ENCODE measurements at regions not wholly inside any gene's neighbourhood (a gene's known extent, or its start where the extent isn't known, plus 50 kb on each side); places are given as distances from the start of the nearest gene placed in this dataset.
"Not testable (repeated sequence)": the region's sequence is repeated elsewhere in the genome, so short reads cannot be mapped to it uniquely, and the experiment has no call there.

GRCh38 chr3:61444782-61445181, 116.6 kb upstream of the PTPRG start:
- DNase-seq (ENCODE audit: low read depth) = no peak

- DNase-seq (ENCODE audit: low read depth) = no peak
Measured at GRCh38 chr3:61445924-61446323, 115.4 kb upstream of the PTPRG start.

DNA sequence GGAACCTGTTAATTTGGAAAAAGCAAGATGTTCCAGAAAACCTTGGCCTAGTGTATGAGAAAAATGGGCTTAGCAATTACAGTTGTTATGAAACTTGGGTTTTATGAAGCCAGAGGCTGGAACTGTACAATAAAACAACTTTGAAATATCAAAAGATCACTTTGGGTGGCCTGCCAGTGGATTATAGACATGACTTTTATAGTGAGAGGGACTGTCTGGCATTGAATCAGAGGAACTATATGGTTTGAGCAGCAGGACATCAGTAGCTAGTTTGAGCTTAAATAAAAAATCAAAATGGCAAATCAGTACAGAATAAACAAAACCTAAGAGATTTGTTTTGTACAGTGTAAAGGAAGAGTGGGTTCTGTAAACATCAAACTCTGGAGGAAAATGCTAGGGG, 115.0 kb upstream of the PTPRG start:
- DNase-seq (ENCODE audit: low read depth) = no peak

GRCh38 chr3:61448378-61448777, 113.0 kb upstream of the PTPRG start:
- peak; percentile 38 for DNase-seq (ENCODE audit: low read depth)

- DNase-seq (ENCODE audit: low read depth) = no peak
Measured at GRCh38 chr3:61449327-61450040, 111.9 kb upstream of the PTPRG start.

DNA sequence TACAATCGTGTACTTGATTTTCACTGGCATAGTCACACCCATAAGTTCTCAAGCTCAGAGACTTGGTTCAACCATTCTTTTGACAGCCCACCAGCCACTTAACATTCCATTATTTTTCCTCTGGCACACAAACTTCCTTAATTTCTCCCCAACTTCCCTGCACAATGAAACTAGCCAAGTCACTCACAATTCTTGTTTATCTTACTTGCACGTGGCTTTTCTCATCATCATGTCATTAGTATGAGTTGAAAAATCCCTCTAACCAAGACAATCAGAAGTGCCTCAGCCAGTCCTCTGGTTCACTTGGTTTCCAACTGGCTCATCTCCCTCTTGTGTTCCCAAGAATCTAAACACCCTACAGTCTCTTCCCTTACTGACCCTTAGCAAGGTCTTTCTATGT, 110.5 kb upstream of the PTPRG start:
- DNase-seq (ENCODE audit: low read depth) = no peak

DNA sequence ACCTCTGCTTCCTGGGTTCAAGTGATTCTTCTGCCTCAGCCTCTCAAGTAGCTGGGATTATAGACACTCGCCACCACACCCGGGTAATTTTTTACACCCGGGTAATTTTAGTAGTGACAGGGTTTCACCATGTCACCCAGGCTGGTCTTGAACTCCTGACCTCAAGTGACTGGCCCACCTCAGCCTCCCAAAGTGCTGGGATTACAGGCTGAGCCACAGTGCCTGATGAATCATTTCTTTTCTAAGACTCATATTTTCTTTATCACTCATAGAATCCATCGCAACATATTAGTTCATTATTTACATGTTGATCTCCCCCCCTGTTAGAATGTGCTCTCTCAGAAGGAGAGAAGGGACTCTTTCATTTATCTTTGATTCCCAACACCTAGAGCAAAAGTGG, 109.5 kb upstream of the PTPRG start:
- DNase-seq (ENCODE audit: low read depth) = no peak

DNA sequence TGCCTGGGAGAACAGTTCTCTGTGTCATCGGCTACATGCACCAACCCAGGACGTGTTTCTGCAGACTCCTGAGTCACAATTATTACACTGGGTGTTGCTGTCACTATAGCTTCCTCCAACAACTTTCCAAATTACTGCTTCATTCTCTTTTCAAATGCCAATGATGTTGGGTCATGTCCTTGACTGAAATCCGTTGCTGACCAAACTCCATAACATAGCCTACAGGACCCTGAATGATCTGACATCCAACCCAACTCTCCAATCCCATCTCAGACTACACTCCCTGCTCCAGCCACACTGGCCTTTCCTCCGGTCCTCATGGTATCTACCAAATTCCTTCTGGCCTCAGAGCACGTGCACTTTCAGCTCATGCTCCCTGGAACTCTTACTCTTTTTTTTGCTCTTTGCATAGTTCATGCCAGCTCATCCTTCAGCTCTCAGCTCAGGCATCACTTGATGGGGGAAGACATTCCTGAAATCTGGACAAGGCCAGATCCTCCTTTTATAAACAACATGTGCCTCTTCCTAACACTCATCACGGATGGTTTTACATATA, 108.8 kb upstream of the PTPRG start:
- DNase-seq (ENCODE audit: low read depth) = no peak

GRCh38 chr3:61454006-61454585, 107.3 kb upstream of the PTPRG start:
- no peak for DNase-seq (ENCODE audit: low read depth)

DNA sequence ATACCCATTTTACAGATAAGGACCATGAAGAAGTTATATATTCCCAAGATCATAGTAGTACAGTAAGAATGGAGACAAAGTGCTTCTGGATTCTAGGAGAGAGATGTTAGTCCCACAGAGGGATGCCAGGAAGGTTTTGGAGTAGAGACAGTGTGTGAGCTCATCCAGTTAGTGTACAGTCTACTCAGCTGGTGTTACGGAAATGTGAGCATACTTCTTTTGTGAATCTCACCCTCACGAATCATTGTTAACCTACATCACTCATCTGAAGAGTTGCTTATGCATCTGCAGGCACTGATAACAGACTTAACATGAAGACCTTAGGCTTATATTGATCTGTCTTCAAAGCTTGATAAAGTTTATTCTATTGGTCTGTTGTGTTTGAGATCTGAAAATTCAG, 106.6 kb upstream of the PTPRG start:
- DNase-seq (ENCODE audit: low read depth) = no peak

GRCh38 chr3:61460636-61461035, 100.7 kb upstream of the PTPRG start:
- DNase-seq (ENCODE audit: low read depth) = no peak

DNA sequence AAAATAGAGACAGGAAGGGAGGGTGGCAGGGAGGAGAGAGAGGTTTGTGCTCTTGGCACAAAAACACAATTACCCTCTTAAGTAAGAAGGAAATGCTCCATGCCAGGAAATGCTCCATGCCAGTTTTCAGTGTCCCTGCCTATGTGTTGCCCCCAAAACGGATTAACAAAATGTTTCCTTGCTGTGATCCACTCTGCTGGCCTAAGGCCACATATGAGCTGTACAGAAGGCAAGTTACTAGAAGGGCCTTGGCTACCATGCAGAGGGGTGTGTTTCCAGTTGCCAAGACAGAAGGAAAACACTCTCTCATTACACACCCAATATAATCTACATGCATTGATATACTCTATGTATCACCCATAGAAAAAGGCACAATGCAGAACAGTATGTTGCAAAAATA, 98.2 kb upstream of the PTPRG start:
- no peak for DNase-seq (ENCODE audit: low read depth)

DNA sequence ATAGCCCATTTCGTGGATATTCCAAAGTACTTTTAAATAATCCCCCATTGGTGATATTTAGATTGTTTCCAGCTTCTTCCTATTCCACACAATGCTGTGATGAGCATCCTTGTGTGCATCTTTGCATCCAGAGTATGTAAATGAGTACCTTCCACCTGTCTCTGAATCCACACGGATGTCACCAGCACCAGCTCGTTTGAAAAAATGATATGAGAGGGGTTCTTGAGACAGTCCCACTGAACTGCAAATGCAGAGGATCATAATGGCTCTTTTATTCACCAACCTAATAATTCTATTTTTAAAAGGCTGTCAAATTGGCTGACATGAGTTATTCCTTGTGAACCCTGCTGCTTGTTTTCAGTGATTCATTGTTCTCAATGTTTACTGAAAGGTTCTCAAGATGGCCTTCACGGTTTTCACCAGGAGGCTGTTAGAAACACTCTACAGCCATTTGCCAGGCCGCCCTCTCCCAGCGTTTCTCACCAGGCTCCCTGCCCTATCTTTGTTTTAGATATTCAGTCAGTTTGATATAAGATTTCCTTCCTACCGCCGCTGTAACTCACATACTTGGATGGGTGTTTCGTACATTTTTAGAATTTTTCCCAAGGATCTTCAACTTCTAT, 96.7 kb upstream of the PTPRG start:
- no peak for DNase-seq (ENCODE audit: low read depth)

DNA sequence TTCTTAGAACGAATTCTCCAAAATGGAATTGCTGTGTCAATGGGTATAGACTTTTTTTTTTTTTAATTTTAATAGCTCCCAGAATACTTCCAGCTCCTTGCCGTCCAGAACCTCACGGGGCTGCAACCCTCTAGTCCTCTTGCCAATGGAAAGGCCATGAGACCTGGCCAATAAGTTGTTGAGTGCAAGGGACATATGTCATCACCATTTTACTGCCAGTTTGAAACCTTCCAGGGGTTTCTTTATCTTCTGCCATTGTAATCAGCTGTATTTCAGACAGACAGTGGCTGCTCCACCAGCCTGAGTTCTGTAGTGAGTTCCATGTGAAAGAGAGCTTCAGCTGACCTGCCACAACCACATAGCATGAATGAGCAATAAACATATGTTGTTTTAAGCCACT, 95.0 kb upstream of the PTPRG start:
- no peak for DNase-seq (ENCODE audit: low read depth)

DNA sequence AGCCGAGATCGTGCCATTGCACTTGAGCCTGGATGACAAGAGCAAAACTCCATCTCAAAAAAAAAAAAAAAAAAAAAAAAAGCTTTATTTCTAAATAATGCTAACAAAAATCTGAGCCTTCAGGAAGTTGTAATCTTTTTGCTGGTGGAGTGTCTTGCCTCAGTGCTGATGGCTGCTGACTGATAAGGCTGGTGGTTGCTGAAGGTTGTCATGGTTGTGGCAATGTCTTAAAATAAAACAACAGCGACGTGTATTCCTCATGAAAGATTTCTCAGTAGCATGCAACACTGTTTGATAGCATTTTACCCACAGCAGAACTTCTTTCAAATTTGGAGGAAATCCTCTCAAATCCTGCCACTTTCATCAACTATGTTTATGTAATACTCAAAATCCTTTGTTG, 77.4 kb upstream of the PTPRG start:
- DNase-seq (ENCODE audit: low read depth) = no peak

GRCh38 chr3:61493339-61493738, 68.0 kb upstream of the PTPRG start:
- no peak for DNase-seq (ENCODE audit: low read depth)

- DNase-seq (ENCODE audit: low read depth) = not testable (repeated sequence)
Measured at GRCh38 chr3:61494309-61494708, 67.1 kb upstream of the PTPRG start.

DNA sequence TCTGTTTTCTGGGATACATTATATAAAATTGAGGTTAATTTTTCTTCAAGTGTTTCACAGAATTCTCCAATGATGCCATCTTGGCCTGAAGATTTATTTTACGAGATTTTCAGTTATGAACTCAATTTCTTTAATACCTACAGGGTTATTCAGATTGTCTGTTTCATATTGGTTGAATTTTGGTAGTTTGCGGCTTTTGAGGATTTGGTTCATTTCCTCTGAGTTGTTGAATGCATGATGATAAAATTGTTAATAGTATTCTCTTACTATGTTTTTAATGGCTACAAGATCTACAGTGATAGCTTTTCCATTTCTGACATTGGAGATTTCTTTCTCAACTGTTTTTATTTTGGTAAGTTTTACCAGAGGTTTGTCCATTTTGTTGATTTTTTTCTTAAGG, 63.9 kb upstream of the PTPRG start:
- no peak for DNase-seq (ENCODE audit: low read depth)

DNA sequence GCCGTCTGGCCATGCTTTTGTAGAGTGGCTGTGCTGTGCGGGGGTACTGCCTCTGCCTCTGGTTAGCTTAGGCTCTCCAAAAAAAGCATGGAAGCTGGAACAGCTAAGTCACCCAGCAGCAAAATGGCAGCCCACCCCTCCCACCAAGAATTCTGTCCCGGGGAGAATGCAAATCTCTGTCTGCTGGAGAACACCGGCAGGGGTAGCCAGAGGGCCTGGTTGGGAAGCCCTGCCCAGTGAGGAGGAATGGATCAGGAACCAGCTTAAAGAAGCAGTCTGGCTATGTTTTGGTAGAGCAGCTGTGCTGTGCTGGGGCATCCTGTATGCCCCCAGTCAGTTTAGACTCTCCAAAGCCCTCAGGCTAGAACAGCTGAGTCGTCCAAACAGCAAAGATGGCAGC, 56.2 kb upstream of the PTPRG start:
- DNase-seq (ENCODE audit: low read depth) = no peak

GRCh38 chr3:61507946-61508345, 53.4 kb upstream of the PTPRG start:
- DNase-seq (ENCODE audit: low read depth) = no peak

Measured in amniotic epithelial cell (primary cell).